Adrenal gland (tissue), 9 donors: ENCODE measurements at regions not wholly inside any gene's neighbourhood (a gene's known extent, or its start where the extent isn't known, plus 50 kb on each side); places are given as distances from the start of the nearest gene placed in this dataset.
A peak's percentile ranks its signal among the peaks of the same experiment; 100 is the strongest.

Experiments used
- DNase-seq, 7 donors: peaks; one replicate each; pipeline ENCODE4 v3.0.0-alpha.2; 2019 to 2020
- H3K27ac ChIP-seq, 5 donors: fragments of 200-600 bp; sonication (generic) in 4 of 5; 1 replicate in 3 of 5; 2 replicates in 2 of 5; pipeline versions ENCODE4 v1.5.1 to v1.8.0; 2016 to 2020; ENCODE audit warnings: mild to moderate bottlenecking in 1 of 5
- H3K27me3 ChIP-seq: fragments of 200-600 bp; 2 replicates; pipeline ENCODE4 v1.8.0; 2021
- H3K36me3 ChIP-seq, 2 donors: fragments of 200-600 bp; replicated peaks in 1 of 2; 1 replicate in 1 of 2; 2 replicates in 1 of 2; pipeline versions ENCODE4 v1.5.1 to v1.8.0; 2018 to 2022
- H3K4me1 ChIP-seq, 2 donors: fragments of 200-600 bp; replicated peaks in 1 of 2; 1 replicate in 1 of 2; 2 replicates in 1 of 2; pipeline versions ENCODE4 v1.5.1 to v1.8.0; 2018 to 2021
- H3K4me3 ChIP-seq, 4 donors: fragments of 200-600 bp; sonication (generic) in 3 of 4; one replicate each; pipeline ENCODE4 v1.5.1; 2016 to 2018
- H3K9me3 ChIP-seq, 3 donors: fragments of 200-600 bp; sonication (generic) in 1 of 3; replicated peaks in 1 of 3; 1 replicate in 2 of 3; 2 replicates in 1 of 3; pipeline versions ENCODE4 v1.5.1 to v1.8.0; 2016 to 2021
- POLR2A ChIP-seq, 2 donors: fragments of 450-650 bp; IDR thresholded peaks; one replicate each; pipeline ENCODE4 v1.6.1; 2017; ENCODE audit warnings: antibody characterized with exemption in 2 of 2, mild to moderate bottlenecking in 2 of 2, moderate library complexity in 1 of 2
- WGBS, 4 donors: extraction: QIAGEN DNeasy Blood & Tissue Kit in 2 of 4; methylation state at CpG; one replicate each; pipeline versions ENCODE4 v1.1.5 to v1.1.7; 2013 to 2017; 5-methylcytosine and 5-hydroxymethylcytosine counted together
- intact Hi-C, 2 donors: fragments of 100-400 bp; cut with DNase I; formaldehyde crosslinking; loops; one replicate each; pipeline versions ENCODE4 v1.14.1 to v1.15.0; 2022 to 2023
- TF ChIP-seq, protein P1 (sequence below), 6 experiments: fragments of 450-650 bp in 4 of 6; fragments of 200-600 bp in 2 of 6; sonication (generic) in 1 of 6; IDR thresholded peaks; 1 replicate in 5 of 6; 2 replicates in 1 of 6; pipeline versions ENCODE4 v1.5.1 to v1.8.0; 2016 to 2021; ENCODE audit warnings: antibody characterized with exemption in 6 of 6, mild to moderate bottlenecking in 2 of 6, moderate library complexity in 1 of 6
- donor health status: healthy with polysubstance abuse.
- donor health status: Bipolar disorder and iron deficiency.
- donor health status: DM: yes; HTN: yes; CAD: no.
- donor health status: DM: no; HTN: no; CAD: no.
- donor health status: DM: no; HTN: no; CAD: no.

DNA sequence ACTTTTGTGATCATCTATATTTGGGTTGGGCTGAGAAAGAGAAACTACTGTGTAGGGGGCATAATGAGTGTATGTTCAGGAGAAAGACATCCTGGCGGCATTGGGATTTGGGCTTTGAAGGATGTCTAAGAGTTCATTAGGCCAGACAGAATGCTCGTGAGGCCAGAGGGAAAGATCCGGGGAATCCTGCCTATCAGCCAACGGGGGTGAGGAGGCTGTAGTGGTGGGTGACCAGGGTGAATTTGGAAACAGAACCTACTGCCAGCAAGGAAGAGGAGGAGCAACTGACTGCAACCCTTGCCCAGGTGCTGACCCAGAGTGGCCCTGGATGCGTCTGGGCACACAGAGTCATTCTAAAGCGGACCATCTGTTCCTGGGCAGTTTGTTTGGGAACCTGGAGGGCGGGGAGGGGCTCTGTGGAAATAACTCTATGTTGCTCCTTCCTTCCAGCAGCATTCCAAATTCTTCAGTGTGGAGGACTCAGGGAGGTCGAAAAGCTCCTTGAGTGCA is 56.9 kb upstream of the ECE1 start:
- 78 to 88% (median 82%) methylated on average over 8 of the region's 8 CpGs for WGBS, 4 donors

DNA sequence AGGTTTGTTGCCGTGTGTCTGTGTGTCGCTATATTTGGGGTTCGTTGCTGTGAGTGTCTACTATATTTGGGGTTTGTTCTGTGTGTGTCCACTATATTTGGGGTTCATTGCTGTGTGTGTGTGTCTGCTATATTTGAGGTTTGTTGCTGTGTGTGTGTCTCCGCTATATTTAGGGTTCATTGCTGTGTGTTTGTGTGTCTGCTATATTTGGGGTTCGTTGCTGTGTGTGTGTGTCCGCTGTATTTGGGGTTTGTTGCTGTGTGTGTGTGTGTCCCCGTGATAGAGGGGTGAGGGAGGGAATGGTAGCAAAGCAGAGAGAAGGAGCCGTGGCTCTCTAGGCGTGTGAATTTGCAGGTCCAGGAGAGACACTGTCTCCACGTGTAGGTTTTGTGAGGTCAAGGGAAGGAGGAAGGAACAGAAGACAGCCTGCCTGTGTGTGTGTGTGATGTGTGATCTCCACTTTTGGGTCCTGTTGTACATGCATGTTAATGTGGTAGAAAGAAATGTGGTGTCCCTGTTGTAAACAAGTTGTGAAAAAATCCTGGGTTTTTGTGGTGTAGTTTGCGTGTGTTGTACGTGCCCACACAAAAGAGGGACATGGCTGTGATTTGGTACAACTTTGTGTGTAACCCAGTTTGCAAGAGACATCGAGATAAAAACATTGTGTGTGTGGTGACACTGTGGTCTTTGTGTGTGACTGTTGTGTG is 56.3 kb upstream of the ECE1 start:
- no peak for DNase-seq
- H3K9me3 ChIP-seq = no peaks in the 10 kb centered on the region
- no peak overlapping the region for H3K27ac ChIP-seq
- intact Hi-C loops = no loop called here
- H3K27me3 ChIP-seq = no peaks in the 10 kb centered on the region
- 53 to 62% (median 56%) methylated on average over 13 of the region's 13 CpGs for WGBS, 4 donors
- TF ChIP-seq, protein P1, sequence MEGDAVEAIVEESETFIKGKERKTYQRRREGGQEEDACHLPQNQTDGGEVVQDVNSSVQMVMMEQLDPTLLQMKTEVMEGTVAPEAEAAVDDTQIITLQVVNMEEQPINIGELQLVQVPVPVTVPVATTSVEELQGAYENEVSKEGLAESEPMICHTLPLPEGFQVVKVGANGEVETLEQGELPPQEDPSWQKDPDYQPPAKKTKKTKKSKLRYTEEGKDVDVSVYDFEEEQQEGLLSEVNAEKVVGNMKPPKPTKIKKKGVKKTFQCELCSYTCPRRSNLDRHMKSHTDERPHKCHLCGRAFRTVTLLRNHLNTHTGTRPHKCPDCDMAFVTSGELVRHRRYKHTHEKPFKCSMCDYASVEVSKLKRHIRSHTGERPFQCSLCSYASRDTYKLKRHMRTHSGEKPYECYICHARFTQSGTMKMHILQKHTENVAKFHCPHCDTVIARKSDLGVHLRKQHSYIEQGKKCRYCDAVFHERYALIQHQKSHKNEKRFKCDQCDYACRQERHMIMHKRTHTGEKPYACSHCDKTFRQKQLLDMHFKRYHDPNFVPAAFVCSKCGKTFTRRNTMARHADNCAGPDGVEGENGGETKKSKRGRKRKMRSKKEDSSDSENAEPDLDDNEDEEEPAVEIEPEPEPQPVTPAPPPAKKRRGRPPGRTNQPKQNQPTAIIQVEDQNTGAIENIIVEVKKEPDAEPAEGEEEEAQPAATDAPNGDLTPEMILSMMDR (IDR thresholded peaks at IDR 0.05) = no peak
- H3K4me3 ChIP-seq = peak overlapping the region in 1 of 4 donors; percentile 96
- peaks cover 24% of the 10 kb centered on the region in 2 donors for H3K4me1 ChIP-seq
- H3K36me3 ChIP-seq = no peaks in the 10 kb centered on the region

More for the DNA sequence above, 56.9 kb upstream of the ECE1 start:
- TF ChIP-seq, protein P1 (IDR thresholded peaks at IDR 0.05) = no peak
- TF ChIP-seq POLR2A (IDR thresholded peaks at IDR 0.05) = no peak
- Histone ChIP-seq H3K27me3 (no peaks in the 10 kb centered on the region), H3K27ac (no peak overlapping the region), H3K4me3 (no peak overlapping the region), H3K36me3 (no peaks in the 10 kb centered on the region), H3K4me1 (peaks cover 18% of the 10 kb centered on the region in 2 donors), H3K9me3 (no peaks in the 10 kb centered on the region)
- DNase-seq = peak in 1 of 7 donors; percentile 20
- intact Hi-C loops = no loop called here

DNA sequence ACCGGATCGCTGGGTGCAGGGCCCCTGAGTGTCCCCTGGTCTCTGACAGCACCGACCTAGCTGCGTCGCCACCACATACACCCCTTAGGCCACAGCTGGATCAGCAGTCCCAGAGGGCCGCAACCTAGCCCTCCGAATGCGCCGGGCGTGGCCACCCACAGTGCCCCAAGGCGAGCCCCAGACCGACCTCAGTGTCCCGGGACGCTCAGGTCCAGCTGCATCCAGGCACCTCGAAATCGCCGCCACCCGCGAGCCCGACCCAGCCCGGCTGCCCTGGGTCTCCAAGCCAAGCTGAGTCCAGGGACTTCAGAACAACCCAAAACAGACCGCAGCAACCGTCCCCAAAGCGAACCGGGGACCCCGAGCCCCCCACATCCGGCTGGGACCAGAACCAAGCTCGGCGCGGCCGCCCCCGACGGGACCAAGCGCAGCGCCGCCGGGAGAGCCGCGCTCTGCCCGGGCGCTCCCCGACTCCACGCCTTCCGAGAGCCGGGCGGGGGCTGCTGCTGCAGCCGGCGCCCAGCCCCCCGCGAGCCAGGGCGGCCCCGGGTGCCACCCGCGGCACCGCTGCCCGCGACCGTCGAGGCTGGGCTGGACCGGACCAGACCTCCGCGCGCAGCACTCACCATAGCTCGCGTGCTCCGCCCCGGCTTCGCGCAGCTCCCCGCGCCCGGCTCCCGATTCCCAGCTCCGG is 54.6 kb upstream of the ECE1 start:
- no peaks in the 10 kb centered on the region for H3K27me3 ChIP-seq
- H3K9me3 ChIP-seq = no peaks in the 10 kb centered on the region
- peak in 3 of 7 donors; percentile 38 to 55 (median 52) for DNase-seq
- TF ChIP-seq, protein P1 (IDR thresholded peaks at IDR 0.05) = no peak
- TF ChIP-seq POLR2A (IDR thresholded peaks at IDR 0.05) = peak in 1 of 2 donors; percentile 97
- peak overlapping the region; percentile 40 to 96 (median 62) for H3K4me3 ChIP-seq
- intact Hi-C loops = loop anchor here in 1 of 2 donors (5.0 kb wide), 1 partner anchor 88 kb away; no protein-coding TSS in a partner anchor
- H3K4me1 ChIP-seq = peaks cover 39 to 41% of the 10 kb centered on the region in 2 donors
- H3K27ac ChIP-seq = peak overlapping the region; percentile 84 to 96 (median 94)
- 1 to 2% (median 1%) methylated on average over 38 to 74 of the region's 74 CpGs; no CpG with 5 or more reads in 1 of the 4 donors for WGBS, 4 donors
- no peaks in the 10 kb centered on the region for H3K36me3 ChIP-seq

DNA sequence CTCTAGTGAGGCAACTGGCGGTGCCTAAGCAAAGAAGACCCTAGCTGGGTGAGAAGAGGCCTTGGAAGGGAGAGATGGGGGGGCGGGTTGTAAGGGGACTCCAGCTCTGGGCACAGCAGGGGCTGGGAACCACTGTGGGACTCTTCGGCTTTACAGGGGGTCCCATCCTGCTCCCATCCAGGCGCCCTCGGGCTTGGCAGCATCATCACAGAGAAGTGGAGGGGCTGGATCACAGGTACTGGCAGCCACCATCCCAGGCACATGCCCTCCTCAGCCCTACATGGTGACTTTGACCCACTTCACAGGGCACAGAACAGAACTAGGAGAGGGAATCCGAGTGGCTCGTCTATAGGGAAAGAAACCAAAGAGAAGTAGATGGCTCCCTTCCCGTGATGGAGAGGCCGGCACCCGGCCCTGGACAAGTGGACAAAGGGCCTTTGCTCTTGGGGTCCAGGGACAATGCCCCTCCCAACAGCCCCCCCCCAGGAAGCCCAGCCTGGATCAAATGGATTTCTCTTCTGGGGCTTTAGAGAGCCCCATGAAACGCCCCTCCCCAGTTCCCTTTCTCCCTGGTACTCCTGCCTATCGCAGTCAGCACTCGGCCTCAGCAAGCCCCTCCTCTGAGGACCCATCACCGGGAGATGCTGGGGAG is 54.0 kb upstream of the ECE1 start:
- Histone ChIP-seq H3K27me3 (no peaks in the 10 kb centered on the region), H3K4me1 (peaks cover 46 to 47% of the 10 kb centered on the region in 2 donors), H3K4me3 (peak overlapping the region; percentile 40 to 96 (median 62)), H3K9me3 (no peaks in the 10 kb centered on the region), H3K36me3 (no peaks in the 10 kb centered on the region), H3K27ac (peak overlapping the region; percentile 84 to 96 (median 94))
- peak in 3 of 7 donors; percentile 35 to 45 (median 39) for DNase-seq
- 17 to 30% (median 24%) methylated on average over 7 to 14 of the region's 14 CpGs for WGBS, 4 donors
- intact Hi-C loops = loop anchor here in 1 of 2 donors (5.0 kb wide), 1 partner anchor 87 kb away; no protein-coding TSS in a partner anchor
- no peak for TF ChIP-seq POLR2A (IDR thresholded peaks at IDR 0.05)
- TF ChIP-seq, protein P1 (IDR thresholded peaks at IDR 0.05) = no peak
